IMR-90 (cell line): ENCODE measurements at regions not wholly inside any gene's neighbourhood (a gene's known extent, or its start where the extent isn't known, plus 50 kb on each side); places are given as distances from the start of the nearest gene placed in this dataset.

Experiments
- ATAC-seq: fragments of 200-7000 bp; cut with Tn5 transposase; 2 replicates; pipeline ENCODE4 v1.9.1; 2020; ENCODE audit warnings: low read depth, mild to moderate bottlenecking, moderate library complexity
- BruUV-seq: library from RNA; stranded (reverse); fragments of 400-500 nt; replicated peaks from 2 replicates; lab custom pipeline; 2021; lab: Mats Ljungman, UMichigan
- CTCF ChIA-PET: fragments of 300-600 bp; formaldehyde crosslinking; extraction: SDS; loops from one replicate; lab custom pipeline; 2021; ENCODE audit warnings: antibody characterized with exemption; lab: Yijun Ruan, JAX
- POLR2A ChIA-PET: fragments of 300-600 bp; sonication (Branson Sonifier 250); formaldehyde crosslinking; loops from one replicate; lab custom pipeline; 2022; ENCODE audit warnings: antibody characterized with exemption; ENCODE audit not compliant: unreplicated experiment; lab: Charles Lee
- DNase-seq: peaks from one replicate; pipeline ENCODE4 v3.0.0; 2013
- H2AFZ ChIP-seq: replicated peaks from 2 replicates; pipeline ENCODE3; 2013; ENCODE audit warnings: low read length, mild to moderate bottlenecking; ENCODE audit not compliant: poor library complexity
- H2AK5ac ChIP-seq: 2 replicates; pipeline ENCODE4 v1.6.1; 2013; ENCODE audit warnings: low read depth, low read length, inconsistent platforms
- H2AK9ac ChIP-seq: replicated peaks from 2 replicates; pipeline ENCODE3; 2013; ENCODE audit warnings: mild to moderate bottlenecking, low read depth, low read length, moderate library complexity; ENCODE audit not compliant: poor library complexity
- H2BK120ac ChIP-seq: 2 replicates; pipeline ENCODE4 v1.6.1; 2013; ENCODE audit warnings: low read depth, low read length, inconsistent platforms
- H2BK15ac ChIP-seq: 3 replicates; pipeline ENCODE4 v1.6.1; 2013; ENCODE audit warnings: low read depth, low read length, inconsistent platforms
- H2BK20ac ChIP-seq: 2 replicates; pipeline ENCODE4 v1.6.1; 2013; ENCODE audit warnings: low read depth, mild to moderate bottlenecking, inconsistent platforms, low read length, moderate library complexity
- H2BK5ac ChIP-seq: 2 replicates; pipeline ENCODE4 v1.6.1; 2013; ENCODE audit warnings: mild to moderate bottlenecking, low read depth, low read length, inconsistent platforms; ENCODE audit not compliant: poor library complexity, severe bottlenecking
- H3K14ac ChIP-seq: replicated peaks from 2 replicates; pipeline ENCODE4 v1.6.1; 2013; ENCODE audit warnings: low read depth, low read length, inconsistent platforms
- H3K18ac ChIP-seq: 2 replicates; pipeline ENCODE4 v1.6.1; 2013; ENCODE audit warnings: low read depth, low read length, control low read depth
- H3K23ac ChIP-seq: 2 replicates; pipeline ENCODE4 v1.6.1; 2013; ENCODE audit warnings: low read depth, low read length, inconsistent platforms
- H3K27ac ChIP-seq: 2 replicates; pipeline ENCODE4 v1.5.1; 2013; ENCODE audit warnings: mild to moderate bottlenecking, control low read depth, low read length; ENCODE audit not compliant: insufficient read depth
- H3K27me3 ChIP-seq: 2 replicates; pipeline ENCODE4 v1.6.1; 2013; ENCODE audit warnings: low read length; ENCODE audit not compliant: control insufficient read depth, insufficient read depth
- H3K36me3 ChIP-seq: 2 replicates; pipeline ENCODE4 v1.6.1; 2013; ENCODE audit warnings: low read length, mixed read lengths; ENCODE audit not compliant: control insufficient read depth, insufficient read depth
- H3K4ac ChIP-seq: 2 replicates; pipeline ENCODE4 v1.6.1; 2013; ENCODE audit warnings: low read depth, low read length, inconsistent platforms
- H3K4me1 ChIP-seq: 2 replicates; pipeline ENCODE4 v1.6.1; 2013; ENCODE audit warnings: low read length, mixed read lengths; ENCODE audit not compliant: control insufficient read depth, insufficient read depth
- H3K4me2 ChIP-seq: 2 replicates; pipeline ENCODE4 v1.6.1; 2013; ENCODE audit warnings: low read depth, mild to moderate bottlenecking, control low read depth, low read length, moderate library complexity
- H3K4me3 ChIP-seq: 2 replicates; pipeline ENCODE4 v1.5.1; 2013; ENCODE audit warnings: low read depth, mild to moderate bottlenecking, control low read depth, low read length, moderate library complexity; ENCODE audit not compliant: insufficient read depth
- H3K56ac ChIP-seq: 2 replicates; pipeline ENCODE4 v1.6.1; 2013; ENCODE audit warnings: low read length, inconsistent platforms; ENCODE audit not compliant: insufficient read depth; ENCODE audit errors: extremely low read depth
- H3K79me1 ChIP-seq, 2 experiments: 2 replicates each; pipeline ENCODE4 v1.6.1; 2013; ENCODE audit warnings: low read length in 2 of 2, inconsistent platforms in 1 of 2, low read depth in 1 of 2
- H3K9ac ChIP-seq: 2 replicates; pipeline ENCODE4 v1.6.1; 2013; ENCODE audit warnings: low read depth, low read length, control low read depth
- H3K9me1 ChIP-seq: 2 replicates; pipeline ENCODE4 v1.6.1; 2013; ENCODE audit warnings: low read length, inconsistent platforms; ENCODE audit not compliant: insufficient read depth
- H3K9me3 ChIP-seq: 2 replicates; pipeline ENCODE4 v1.6.1; 2013; ENCODE audit warnings: low read length; ENCODE audit not compliant: control insufficient read depth, insufficient read depth
- H4K20me1 ChIP-seq: 2 replicates; pipeline ENCODE4 v1.6.1; 2013; ENCODE audit warnings: low read length, inconsistent platforms; ENCODE audit not compliant: insufficient read depth
- H4K5ac ChIP-seq: 2 replicates; pipeline ENCODE4 v1.6.1; 2013; ENCODE audit warnings: mild to moderate bottlenecking, low read depth, low read length, control low read depth
- H4K8ac ChIP-seq, 2 experiments: 2 replicates each; pipeline ENCODE4 v1.6.1; 2013; ENCODE audit warnings: low read depth in 2 of 2, low read length in 2 of 2, control low read depth in 1 of 2, inconsistent platforms in 1 of 2
- H4K91ac ChIP-seq: 2 replicates; pipeline ENCODE4 v1.6.1; 2013; ENCODE audit warnings: low read depth, low read length, inconsistent platforms; ENCODE audit not compliant: insufficient read depth
- FOS ChIP-seq: fragments of 150-350 bp; IDR thresholded peaks from 2 replicates; pipeline ENCODE4 v1.6.1; 2016; ENCODE audit warnings: low read depth, low read length
- MAFK ChIP-seq: IDR thresholded peaks from 2 replicates; pipeline ENCODE4 v1.6.1; 2012; ENCODE audit warnings: low read depth, low read length, improper control_type of control experiment
- WGBS, 2 experiments: methylation state at CpG; one replicate each; pipeline versions ENCODE4 v1.1.5 to v1.1.7; 2013; ENCODE audit warnings: missing lambda C conversion rate in 2 of 2; ENCODE audit not compliant: insufficient read length in 1 of 2; ENCODE audit errors: extremely low coverage in 2 of 2; 5-methylcytosine and 5-hydroxymethylcytosine counted together
- dilution Hi-C: fragments of 300-500 bp; cut with HindIII; formaldehyde crosslinking; loops from one replicate; pipeline ENCODE4 v1.14.3; 2018; ENCODE audit warnings: low sequenced_read_pairs; ENCODE audit not compliant: unreplicated experiment
- in situ Hi-C: fragments of 300-500 bp; cut with MboI; formaldehyde crosslinking; loops from 3 replicates; pipeline ENCODE4 v1.14.3; 2019; ENCODE audit warnings: low sequenced_read_pairs, inconsistent platforms, mixed read lengths
- intact Hi-C: fragments of 100-400 bp; cut with micrococcal nuclease; formaldehyde crosslinking; loops from 2 replicates; pipeline ENCODE4 v1.10.0; 2022

DNA sequence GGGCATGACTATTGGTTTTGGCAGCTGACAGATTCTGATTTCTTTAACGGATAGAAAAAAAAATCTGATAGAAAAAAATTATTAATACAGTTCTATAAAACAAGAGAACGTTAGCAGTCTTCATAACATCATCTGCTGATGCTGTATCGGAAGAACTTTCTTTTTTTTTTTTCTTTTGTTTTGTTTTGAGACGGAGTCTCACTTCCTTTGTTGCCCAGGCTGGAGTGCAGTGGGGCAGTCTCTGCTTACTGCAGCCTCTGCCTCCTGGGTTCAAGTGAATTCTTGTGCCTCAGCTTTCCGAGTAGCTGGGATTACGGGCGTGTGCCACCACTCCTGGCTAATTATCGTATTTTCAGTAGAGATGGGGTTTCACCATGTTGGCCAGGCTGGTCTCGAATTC is 271.2 kb upstream of the DPPA4 start:
- Histone ChIP-seq H3K9me1 (no peaks in the 10 kb centered on the region), H2BK120ac (no peak overlapping the region), H3K27ac (no peak overlapping the region), H2BK5ac (no peak overlapping the region), H3K4me1 (no peaks in the 10 kb centered on the region), H3K9me3 (no peaks in the 10 kb centered on the region), H4K5ac (no peak overlapping the region), H3K4me2 (no peak overlapping the region), H2AK9ac (no peak overlapping the region), H3K56ac (no peak overlapping the region), H2BK20ac (no peak overlapping the region), H3K4me3 (no peak overlapping the region), H3K18ac (no peak overlapping the region), H2BK15ac (no peak overlapping the region), H3K14ac (no peak overlapping the region), H3K4ac (no peak overlapping the region), H3K23ac (no peak overlapping the region), H2AFZ (no peak overlapping the region), H4K91ac (no peak overlapping the region), H3K79me1 (no peaks in the 10 kb centered on the region), H2AK5ac (no peak overlapping the region), H4K20me1 (no peaks in the 10 kb centered on the region), H3K36me3 (no peaks in the 10 kb centered on the region), H4K8ac (no peak overlapping the region), H3K27me3 (no peaks in the 10 kb centered on the region), H3K9ac (no peak overlapping the region)
- DNase-seq (no peak), ATAC-seq (no peak)
- intact Hi-C loops: no loop called here
- POLR2A ChIA-PET: no interaction called here
- in situ Hi-C loops: no loop called here
- 60% methylated on average over 2 of the region's 9 CpGs; no CpG with 5 or more reads in 1 of the 2 experiments for WGBS, 2 experiments
- BruUV-seq: no TSS peak
- CTCF ChIA-PET: interaction anchor here (0.6 kb wide), 1 partner anchor 1312 kb away, joined by 3 read pairs; no protein-coding TSS in a partner anchor
- dilution Hi-C loops: no loop called here
- TF ChIP-seq FOS: no peak
- TF ChIP-seq MAFK: no peak
